ENCODE measurements at regions not wholly inside any gene's neighbourhood (a gene's known extent, or its start where the extent isn't known, plus 50 kb on each side); places are given as distances from the start of the nearest gene placed in this dataset.

DNA sequence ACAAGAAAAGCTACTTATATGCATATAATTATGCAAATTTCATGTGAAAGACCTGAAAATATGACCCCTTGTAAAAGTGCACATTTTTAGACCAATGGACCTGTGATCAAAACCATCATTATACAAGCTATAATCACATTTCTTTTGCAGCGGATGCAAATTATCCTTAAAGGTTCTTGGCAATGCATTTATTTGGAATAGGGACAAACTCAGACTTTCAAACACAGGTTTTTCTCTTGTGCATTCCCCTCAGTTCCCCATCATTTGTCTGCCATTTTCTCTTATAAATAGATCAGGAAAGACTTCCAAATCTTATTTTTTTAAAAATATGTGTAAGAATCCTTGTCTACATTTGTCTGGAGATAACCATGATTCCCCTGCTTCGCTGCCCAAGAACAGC lies 954.2 kb upstream of the NRXN1 start:
- dilution Hi-C loops (cut with MboI; ENCODE audit: extremely low pct_ligation_motif_present, low sequenced_read_pairs) = no loop called here

DNA sequence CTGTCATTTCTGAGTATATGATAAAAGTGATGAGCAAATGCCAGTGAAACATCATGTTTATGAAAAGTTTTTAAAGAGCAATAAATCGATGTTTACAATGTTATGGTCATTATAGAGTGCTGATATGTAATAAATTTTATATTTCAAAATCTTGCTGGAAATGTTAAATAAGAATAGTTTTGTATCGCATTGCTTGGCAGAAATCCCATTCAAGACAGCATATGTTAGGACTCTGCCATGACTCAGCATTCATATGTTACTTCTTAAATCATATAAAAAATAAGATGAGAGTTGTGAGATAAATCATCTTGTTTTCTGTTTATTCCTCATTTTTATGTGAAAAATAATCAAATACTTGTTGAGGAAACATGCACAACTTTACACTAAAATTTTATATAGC lies 949.9 kb upstream of the NRXN1 start:
- no peak for TF ChIP-seq CTCF (optimal IDR thresholded peaks at IDR 0.05 in 1 of 3, IDR thresholded peaks at IDR 0.05 in 1 of 3, conservative IDR thresholded peaks at IDR 0.05 in 1 of 3; ENCODE audit: extremely low read depth in 1 of 3, insufficient read depth in 2 of 3, low read length in 3 of 3)
- no peaks in the 10 kb centered on the region for H4K20me1 ChIP-seq (ENCODE audit: control insufficient read depth, extremely low read depth, insufficient read depth, low read length)
- H2AFZ ChIP-seq (ENCODE audit: control insufficient read depth, low read length) = no peak overlapping the region
- no peaks in the 10 kb centered on the region for H3K36me3 ChIP-seq (ENCODE audit: control insufficient read depth in 2 of 2, extremely low read depth in 1 of 2, insufficient read depth in 2 of 2, low read length in 2 of 2)
- H3K4me2 ChIP-seq (ENCODE audit: control insufficient read depth, extremely low read depth, insufficient read depth, low read depth, low read length) = no peak overlapping the region
- no peak overlapping the region for H3K9ac ChIP-seq (ENCODE audit: control insufficient read depth, extremely low read depth, insufficient read depth, low read length)
- no peaks in the 10 kb centered on the region for H3K79me2 ChIP-seq (ENCODE audit: control insufficient read depth, insufficient read depth, low read length)
- H3K4me3 ChIP-seq (ENCODE audit: control insufficient read depth in 2 of 3, extremely low read depth in 1 of 3, insufficient read depth in 2 of 3, low read depth in 1 of 3, low read length in 3 of 3) = no peak overlapping the region
- no peaks in the 10 kb centered on the region for H3K27me3 ChIP-seq (ENCODE audit: control insufficient read depth, extremely low read depth, insufficient read depth, low read length)
- dilution Hi-C loops (cut with MboI; ENCODE audit: extremely low pct_ligation_motif_present, low sequenced_read_pairs) = no loop called here
- no peaks in the 10 kb centered on the region for H3K4me1 ChIP-seq (ENCODE audit: control insufficient read depth, extremely low read depth, insufficient read depth, low read length)
- no peak for FAIRE-seq
- H3K9me3 ChIP-seq (ENCODE audit: control insufficient read depth, low read depth, low read length) = no peaks in the 10 kb centered on the region
- DNase-seq (ENCODE audit: low read depth, low spot score) = no peak
- H3K9me1 ChIP-seq (ENCODE audit: control insufficient read depth, extremely low read depth, insufficient read depth, low read length) = no peaks in the 10 kb centered on the region
- H3K27ac ChIP-seq (ENCODE audit: control insufficient read depth, insufficient read depth, low read length) = no peak overlapping the region

More for the DNA sequence above, 954.2 kb upstream of the NRXN1 start:
- no peaks in the 10 kb centered on the region for H3K9me3 ChIP-seq (ENCODE audit: control insufficient read depth, low read depth, low read length)
- H3K36me3 ChIP-seq (ENCODE audit: control insufficient read depth in 2 of 2, extremely low read depth in 1 of 2, insufficient read depth in 2 of 2, low read length in 2 of 2) = no peaks in the 10 kb centered on the region
- H3K4me1 ChIP-seq (ENCODE audit: control insufficient read depth, extremely low read depth, insufficient read depth, low read length) = no peaks in the 10 kb centered on the region
- H4K20me1 ChIP-seq (ENCODE audit: control insufficient read depth, extremely low read depth, insufficient read depth, low read length) = no peaks in the 10 kb centered on the region
- H3K79me2 ChIP-seq (ENCODE audit: control insufficient read depth, insufficient read depth, low read length) = no peaks in the 10 kb centered on the region
- no peak overlapping the region for H3K4me2 ChIP-seq (ENCODE audit: control insufficient read depth, extremely low read depth, insufficient read depth, low read depth, low read length)
- no peak overlapping the region for H3K4me3 ChIP-seq (ENCODE audit: control insufficient read depth in 2 of 3, extremely low read depth in 1 of 3, insufficient read depth in 2 of 3, low read depth in 1 of 3, low read length in 3 of 3)
- H3K9ac ChIP-seq (ENCODE audit: control insufficient read depth, extremely low read depth, insufficient read depth, low read length) = no peak overlapping the region
- TF ChIP-seq EZH2 (IDR thresholded peaks at IDR 0.05; ENCODE audit: low read length) (no peak), CTCF (optimal IDR thresholded peaks at IDR 0.05 in 1 of 3, IDR thresholded peaks at IDR 0.05 in 1 of 3, conservative IDR thresholded peaks at IDR 0.05 in 1 of 3; ENCODE audit: extremely low read depth in 1 of 3, insufficient read depth in 2 of 3, low read length in 3 of 3) (no peak)
- no peaks in the 10 kb centered on the region for H3K9me1 ChIP-seq (ENCODE audit: control insufficient read depth, extremely low read depth, insufficient read depth, low read length)
- no peak for DNase-seq (ENCODE audit: low read depth, low spot score)
- no peak overlapping the region for H2AFZ ChIP-seq (ENCODE audit: control insufficient read depth, low read length)
- FAIRE-seq = no peak
- no peaks in the 10 kb centered on the region for H3K27me3 ChIP-seq (ENCODE audit: control insufficient read depth, extremely low read depth, insufficient read depth, low read length)
- no peak overlapping the region for H3K27ac ChIP-seq (ENCODE audit: control insufficient read depth, insufficient read depth, low read length)
